ENCODE measurements at regions not wholly inside any gene's neighbourhood (a gene's known extent, or its start where the extent isn't known, plus 50 kb on each side); places are given as distances from the start of the nearest gene placed in this dataset.
A peak's percentile ranks its signal among the peaks of the same experiment; 100 is the strongest.

GRCh38 chr18:1559563-1559962, 654.9 kb downstream of the ADCYAP1 start:
- DNase-seq (ENCODE audit: low spot score), result no peak

- DNase-seq (ENCODE audit: low spot score), result no peak
Measured at GRCh38 chr18:1564793-1565192, 660.1 kb downstream of the ADCYAP1 start.

- no peak for DNase-seq (ENCODE audit: low spot score)
Measured at GRCh38 chr18:1571206-1571605, 666.5 kb downstream of the ADCYAP1 start.

DNA sequence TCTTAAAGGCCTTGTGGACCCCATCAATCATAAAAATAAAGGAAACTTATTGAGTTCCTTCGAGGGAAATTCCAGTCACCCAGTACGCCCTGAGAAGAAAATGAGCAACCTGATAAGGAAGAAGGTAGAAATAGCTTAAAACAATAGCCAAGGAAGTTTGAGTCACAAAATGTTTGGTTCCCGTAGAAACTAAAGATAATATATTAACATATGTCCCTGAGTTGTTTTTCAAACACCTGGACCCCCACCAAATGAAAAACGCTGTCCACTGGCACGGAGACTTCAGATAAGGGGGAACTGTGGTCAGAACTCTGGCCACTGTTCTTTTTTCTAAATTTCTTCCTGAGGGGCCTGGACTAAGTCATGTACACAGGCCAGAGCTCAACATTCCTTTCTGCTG, 669.1 kb downstream of the ADCYAP1 start:
- no peak for DNase-seq (ENCODE audit: low spot score)

DNA sequence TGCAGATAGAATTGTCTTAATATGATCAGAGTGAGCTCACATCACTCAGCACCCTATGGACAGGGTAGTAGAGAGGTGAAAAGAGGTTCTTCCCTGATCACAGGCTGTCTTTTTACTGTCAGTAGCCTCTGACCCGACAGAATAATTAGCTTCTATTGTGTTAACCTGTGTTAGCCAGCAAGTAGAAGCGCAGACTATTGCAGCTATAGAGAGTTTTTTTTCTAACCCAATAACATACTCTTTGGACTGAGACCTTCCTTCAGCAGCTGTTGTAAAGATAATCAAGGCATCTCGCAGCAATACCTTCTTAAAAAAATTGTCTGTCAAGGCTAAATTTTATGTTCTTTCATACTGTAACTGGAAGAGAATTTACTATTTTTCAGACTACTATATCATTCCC, 670.4 kb downstream of the ADCYAP1 start:
- DNase-seq (ENCODE audit: low spot score), result no peak

DNA sequence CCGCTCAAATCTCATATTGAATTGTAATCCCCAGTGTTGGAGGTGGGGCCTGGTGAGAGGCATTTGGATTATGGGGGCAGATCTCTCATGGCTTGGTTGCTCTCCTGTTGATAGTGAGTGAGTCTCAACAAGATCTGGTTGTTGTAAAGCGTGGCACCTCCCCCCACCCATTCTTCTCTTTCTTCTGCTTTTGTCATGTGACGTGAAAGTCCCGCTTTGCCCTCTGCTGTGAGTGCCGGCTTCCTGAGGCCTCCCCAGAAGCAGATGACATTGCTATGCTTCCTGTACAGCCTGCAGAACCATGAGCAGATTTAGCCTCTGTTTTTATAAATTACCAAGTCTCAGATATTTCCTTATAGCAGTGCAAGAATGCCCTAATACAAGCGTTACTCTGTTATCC, 673.8 kb downstream of the ADCYAP1 start:
- no peak for DNase-seq (ENCODE audit: low spot score)

DNA sequence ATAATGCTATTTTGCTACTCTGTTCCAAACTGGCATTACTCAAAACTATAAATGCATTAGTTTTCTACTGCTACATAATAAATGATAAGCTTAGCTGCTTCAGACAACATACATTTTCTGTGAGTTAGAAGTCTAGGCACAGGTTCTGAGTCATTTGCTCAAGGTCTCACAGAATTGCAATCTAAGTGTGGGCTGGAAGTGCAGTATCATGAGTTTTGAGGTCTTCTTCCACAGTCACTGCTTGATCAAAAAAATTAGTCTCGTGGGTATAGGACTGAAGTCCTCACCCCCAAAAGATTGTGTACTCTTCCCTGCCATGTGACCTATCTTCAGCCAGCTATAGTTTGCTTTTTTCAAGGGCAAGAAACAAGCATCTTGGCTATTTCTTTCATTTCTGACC, 676.9 kb downstream of the ADCYAP1 start:
- no peak for DNase-seq (ENCODE audit: low spot score)

DNA sequence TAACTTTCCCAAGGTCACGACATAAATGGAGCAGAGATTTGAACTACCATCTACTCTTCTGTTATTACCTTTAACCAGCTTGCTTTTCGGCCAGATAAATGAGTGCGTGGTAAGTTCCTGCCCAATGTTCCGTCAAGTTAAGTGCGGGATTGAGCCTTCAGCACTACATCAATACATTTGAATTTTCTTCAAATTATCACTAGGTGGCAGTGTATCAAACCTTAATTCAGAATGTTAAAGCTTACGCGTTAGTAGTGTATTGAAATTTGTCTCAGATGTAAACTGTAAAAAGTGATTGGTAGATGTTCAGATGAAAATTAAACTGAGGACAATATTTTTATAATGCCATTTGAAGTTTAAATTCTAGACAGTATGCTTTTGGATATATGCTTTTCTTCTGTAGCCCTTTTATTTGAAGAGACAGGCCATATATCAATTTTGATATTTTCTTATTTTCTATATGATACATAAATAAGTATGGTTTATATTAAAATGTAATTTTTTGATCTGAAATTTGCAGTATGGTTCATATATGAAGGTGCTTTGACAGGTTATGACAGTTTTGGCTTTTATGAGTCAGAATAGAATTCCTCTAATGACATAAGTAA, 681.3 kb downstream of the ADCYAP1 start:
- DNase-seq (ENCODE audit: low spot score), result peak; percentile 5

DNA sequence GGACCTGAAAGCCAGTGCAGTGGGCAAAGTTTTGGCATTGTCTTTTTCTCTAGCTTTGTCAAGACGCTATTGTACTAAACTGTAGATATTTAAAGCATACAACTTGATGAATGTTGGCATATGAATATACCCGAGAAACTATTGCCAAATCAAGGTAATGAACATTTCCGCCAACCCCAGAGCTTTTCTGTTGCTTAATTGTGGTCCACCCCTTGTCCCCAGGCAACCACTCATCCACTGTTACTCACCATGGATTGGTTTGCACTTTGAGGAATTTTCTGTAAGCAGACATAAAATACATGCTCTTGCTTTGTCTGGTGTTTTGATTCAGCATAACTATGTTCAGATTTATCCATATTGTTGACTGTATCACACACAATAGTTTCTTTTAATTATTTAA, 688.4 kb downstream of the ADCYAP1 start:
- no peak for DNase-seq (ENCODE audit: low spot score)

- no peak for DNase-seq (ENCODE audit: low spot score)
Measured at GRCh38 chr18:1595195-1595594, 690.5 kb downstream of the ADCYAP1 start.

DNA sequence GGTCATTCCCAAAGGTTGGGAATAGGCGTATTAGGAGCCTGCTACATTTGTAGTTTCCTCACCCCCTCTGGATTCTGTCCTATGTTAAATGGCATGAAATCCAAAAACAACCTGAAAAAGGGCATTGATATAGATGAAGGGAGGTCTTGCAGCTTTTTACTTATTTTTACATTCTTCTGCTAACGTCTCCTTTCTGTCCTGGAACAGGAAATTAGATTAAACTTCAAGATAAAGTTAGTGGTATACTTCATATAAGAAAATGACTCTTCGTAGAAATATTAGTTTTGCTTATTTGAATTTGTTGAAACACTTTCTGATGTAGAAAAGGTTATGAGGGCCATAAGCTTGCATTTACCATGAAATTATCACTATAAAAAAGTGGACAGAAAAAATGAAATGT, 694.5 kb downstream of the ADCYAP1 start:
- no peak for DNase-seq (ENCODE audit: low spot score)

- DNase-seq (ENCODE audit: low spot score), result no peak
Measured at GRCh38 chr18:1604751-1605150, 700.1 kb downstream of the ADCYAP1 start.

DNA sequence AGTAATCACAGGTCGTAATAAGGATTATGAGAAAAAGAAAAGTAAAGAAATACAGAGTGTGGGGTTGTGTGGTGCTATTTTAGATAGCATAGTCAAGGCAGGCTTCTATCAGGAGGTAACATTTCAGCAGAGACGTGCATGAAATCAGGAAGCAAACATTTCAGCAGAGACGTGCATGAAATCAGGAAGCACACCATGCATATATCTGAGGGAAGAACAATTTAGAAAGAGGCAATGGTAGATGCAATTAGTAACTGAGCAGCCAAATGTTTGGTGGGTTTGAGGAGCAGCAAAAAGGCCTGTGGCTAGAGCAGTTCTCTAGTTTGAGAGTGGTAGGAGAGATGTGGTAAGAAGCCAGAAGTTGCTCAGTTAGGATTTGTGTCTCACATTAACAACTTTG, 713.7 kb downstream of the ADCYAP1 start:
- no peak for DNase-seq (ENCODE audit: low spot score)

DNA sequence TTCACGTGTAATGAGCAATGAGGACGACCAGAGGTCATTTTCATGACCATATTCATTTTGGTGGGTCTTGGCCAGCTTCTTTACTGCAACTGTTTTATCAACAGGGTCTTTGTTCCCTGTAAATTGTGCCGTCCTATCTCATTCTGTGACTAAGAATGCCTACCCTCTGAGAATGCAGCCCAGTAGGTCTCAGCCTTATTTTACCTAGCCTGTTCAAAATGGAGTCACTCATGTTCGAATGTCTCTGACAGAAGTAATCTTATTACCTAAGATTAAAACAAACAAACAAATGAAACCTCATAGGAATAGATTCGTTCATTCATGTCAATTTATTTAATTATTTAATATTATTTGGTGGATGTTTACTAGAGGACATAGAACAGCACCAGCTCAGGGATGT, 714.8 kb downstream of the ADCYAP1 start:
- no peak for DNase-seq (ENCODE audit: low spot score)

DNA sequence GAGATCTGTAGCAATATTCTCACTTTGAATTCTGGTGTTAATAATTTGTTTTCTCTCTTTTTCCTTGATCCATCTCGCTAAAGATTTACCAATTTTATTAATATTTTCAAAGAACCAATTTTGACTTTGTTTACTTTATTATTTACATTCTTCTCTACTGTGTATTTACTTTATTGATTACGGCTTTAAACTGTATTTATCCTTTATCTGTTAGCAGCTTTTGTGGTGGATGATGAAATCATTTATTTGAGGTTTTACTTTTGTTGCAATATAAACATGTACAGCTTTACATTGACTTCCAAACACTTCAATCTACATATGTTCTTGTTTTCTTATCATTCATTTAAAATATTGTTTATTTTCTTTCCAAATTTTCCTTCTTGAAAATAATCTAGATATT, 719.9 kb downstream of the ADCYAP1 start:
- DNase-seq (ENCODE audit: low spot score), result no peak

- no peak for DNase-seq (ENCODE audit: low spot score)
Measured at GRCh38 chr18:1627494-1627893, 722.8 kb downstream of the ADCYAP1 start.

GRCh38 chr18:1648712-1649111, 744.0 kb downstream of the ADCYAP1 start:
- no peak for DNase-seq (ENCODE audit: low spot score)

DNA sequence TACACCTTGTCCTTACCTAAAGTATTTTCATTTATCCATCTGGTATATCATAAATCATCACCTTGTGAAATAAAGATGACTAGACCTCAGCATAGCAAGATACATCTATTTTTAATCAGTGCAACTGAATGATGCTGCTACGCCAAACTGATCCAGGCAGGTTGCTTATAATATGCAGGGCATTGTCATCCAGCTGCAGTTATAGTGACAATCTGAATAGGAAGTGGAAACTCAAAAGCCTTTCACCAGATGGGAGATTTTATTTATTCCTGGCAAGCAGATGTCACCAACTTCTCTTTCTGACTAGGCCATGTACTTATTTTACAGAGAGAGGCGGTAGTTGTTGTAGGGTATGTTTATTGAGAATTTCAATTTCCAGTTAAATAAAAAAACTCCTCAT, 747.3 kb downstream of the ADCYAP1 start:
- DNase-seq (ENCODE audit: low spot score), result no peak

GRCh38 chr18:1653873-1654272, 749.2 kb downstream of the ADCYAP1 start:
- no peak for DNase-seq (ENCODE audit: low spot score)

DNA sequence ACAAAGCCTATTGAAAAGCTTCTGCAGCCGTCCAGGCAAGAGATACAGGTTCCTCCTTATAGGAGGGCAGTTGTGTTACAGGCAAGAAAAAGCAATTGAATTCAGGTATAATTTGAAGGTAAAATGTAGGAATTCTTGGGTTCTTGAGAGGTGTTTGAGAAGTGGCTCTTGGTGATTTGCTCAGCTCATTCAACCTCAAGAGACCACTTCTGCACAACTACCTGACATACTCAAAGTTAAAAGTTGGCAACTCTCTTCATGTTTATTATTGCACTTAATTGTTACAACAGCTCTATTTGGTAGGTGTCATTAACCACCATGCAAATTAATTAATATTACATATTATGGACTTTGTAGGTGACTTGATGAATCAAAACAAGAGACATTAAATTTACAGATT, 753.2 kb downstream of the ADCYAP1 start:
- no peak for DNase-seq (ENCODE audit: low spot score)

DNA sequence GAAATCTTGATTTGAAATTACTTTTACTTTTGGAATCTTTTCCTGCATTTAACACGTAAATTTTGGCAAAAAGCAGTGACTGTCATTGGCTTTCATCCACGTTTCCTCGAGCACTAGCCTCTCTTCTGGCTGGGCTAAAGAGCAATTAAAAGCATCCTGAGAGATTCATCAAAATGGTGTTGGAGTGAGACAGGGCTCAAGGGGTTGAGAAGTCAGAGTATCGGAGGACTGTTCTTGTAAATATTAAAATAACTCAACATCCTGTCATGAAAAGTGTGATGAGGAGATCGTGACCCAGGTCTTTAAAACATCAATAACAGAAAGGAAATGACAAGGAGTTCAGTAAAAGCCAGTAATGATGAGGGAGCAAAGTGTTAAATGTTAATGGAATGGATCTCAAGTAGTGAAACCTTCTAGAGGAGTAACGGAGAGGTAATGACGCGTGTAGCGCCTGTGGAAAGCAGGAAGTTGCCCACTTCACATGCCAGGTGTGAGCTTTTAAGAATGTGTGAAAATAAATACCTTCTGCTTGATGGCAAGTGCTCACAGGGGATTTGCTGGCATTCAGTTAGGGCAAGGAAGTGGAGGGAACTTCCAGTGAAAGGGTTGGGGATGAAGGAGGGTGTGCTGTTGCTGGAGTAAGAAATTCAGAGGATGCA, 754.4 kb downstream of the ADCYAP1 start:
- no peak for DNase-seq (ENCODE audit: low spot score)

- DNase-seq (ENCODE audit: low spot score), result no peak
Measured at GRCh38 chr18:1663879-1664705, 759.4 kb downstream of the ADCYAP1 start.

DNA sequence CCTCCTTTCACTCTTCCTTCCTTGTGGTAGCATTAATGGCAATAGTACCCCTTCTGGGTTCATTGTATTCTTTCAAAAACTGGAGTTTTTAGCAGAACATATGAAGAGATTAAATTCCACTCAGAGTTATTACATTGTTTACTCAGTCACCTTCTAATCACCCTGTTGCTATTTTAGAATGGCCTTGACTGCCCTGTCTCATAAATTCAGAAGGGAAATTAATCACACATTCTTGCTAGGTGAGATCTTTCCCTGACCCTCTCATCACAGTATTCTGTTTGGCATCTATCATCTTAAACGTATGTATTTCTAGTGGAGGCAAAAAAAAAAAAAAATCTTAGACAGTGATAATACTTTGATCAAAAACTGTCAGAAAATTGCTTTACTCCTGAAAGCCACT, 760.4 kb downstream of the ADCYAP1 start:
- DNase-seq (ENCODE audit: low spot score), result no peak
